DND-41 (cell line): ENCODE measurements at regions not wholly inside any gene's neighbourhood (a gene's known extent, or its start where the extent isn't known, plus 50 kb on each side); places are given as distances from the start of the nearest gene placed in this dataset.

ENCODE experiments used
- ATAC-seq: fragments of 200-7000 bp; cut with Tn5 transposase; 3 replicates; pipeline ENCODE4 v1.9.1; 2021; ENCODE audit warnings: low read depth; ENCODE audit not compliant: insufficient read depth
- DNase-seq: peaks from one replicate; pipeline ENCODE4 v3.0.0-alpha.2; 2020
- H2AFZ ChIP-seq: 2 replicates; pipeline ENCODE4 v1.6.0; 2012; ENCODE audit warnings: low read depth, low read length
- H3K27ac ChIP-seq: 2 replicates; pipeline ENCODE4 v1.5.1; 2012; ENCODE audit warnings: low read length, inconsistent platforms
- H3K27me3 ChIP-seq: fragments of 200-600 bp; sonication (generic); 2 replicates; pipeline ENCODE4 v1.6.0; 2012; ENCODE audit warnings: low read length, mild to moderate bottlenecking, inconsistent platforms; ENCODE audit not compliant: insufficient read depth, poor library complexity
- H3K36me3 ChIP-seq: 2 replicates; pipeline ENCODE4 v1.5.1; 2012; ENCODE audit warnings: low read length, inconsistent platforms; ENCODE audit not compliant: insufficient read depth
- H3K4me1 ChIP-seq: 2 replicates; pipeline ENCODE4 v1.5.1; 2012; ENCODE audit warnings: mild to moderate bottlenecking, low read length; ENCODE audit not compliant: insufficient read depth
- H3K4me2 ChIP-seq: 2 replicates; pipeline ENCODE4 v1.6.0; 2012; ENCODE audit warnings: mild to moderate bottlenecking, moderate library complexity, low read length, inconsistent platforms; ENCODE audit not compliant: insufficient read depth
- H3K4me3 ChIP-seq, 2 experiments: fragments of 200-600 bp in 1 of 2; shearing (Covaris generic) in 1 of 2; 2 replicates each; pipeline ENCODE4 v1.5.1; 2012 to 2016; ENCODE audit warnings: inconsistent platforms in 2 of 2, low read length in 2 of 2, mild to moderate bottlenecking in 2 of 2, low read depth in 1 of 2, moderate library complexity in 1 of 2
- H3K79me2 ChIP-seq: 2 replicates; pipeline ENCODE4 v1.6.0; 2012; ENCODE audit warnings: low read length, inconsistent platforms; ENCODE audit not compliant: insufficient read depth
- H3K9ac ChIP-seq: 2 replicates; pipeline ENCODE4 v1.6.0; 2012; ENCODE audit warnings: low read depth, mild to moderate bottlenecking, inconsistent platforms, low read length, moderate library complexity
- H3K9me3 ChIP-seq: 2 replicates; pipeline ENCODE4 v1.5.1; 2012; ENCODE audit warnings: low read length, moderate library complexity, mild to moderate bottlenecking, inconsistent platforms; ENCODE audit not compliant: insufficient read depth, severe bottlenecking
- H4K20me1 ChIP-seq: 2 replicates; pipeline ENCODE4 v1.6.0; 2012; ENCODE audit warnings: low read length; ENCODE audit not compliant: insufficient read depth
- CTCF ChIP-seq: IDR thresholded peaks from 2 replicates; pipeline ENCODE4 v1.5.1; 2012; ENCODE audit warnings: borderline replicate concordance, low read length, moderate library complexity, mild to moderate bottlenecking; ENCODE audit not compliant: poor library complexity, severe bottlenecking; ENCODE audit errors: extremely low read depth
- EZH2 ChIP-seq: IDR thresholded peaks from 3 replicates; pipeline ENCODE4 v1.6.1; 2012; ENCODE audit warnings: borderline replicate concordance, low read depth, mild to moderate bottlenecking, moderate library complexity, low read length, inconsistent platforms; ENCODE audit not compliant: severe bottlenecking

- Histone ChIP-seq H3K4me2 (peak overlapping the region; percentile 55), H2AFZ (peak overlapping the region; percentile 42), H3K9me3 (no peaks in the 10 kb centered on the region), H3K4me1 (peaks cover 63% of the 10 kb centered on the region), H3K9ac (peak overlapping the region; percentile 45), H3K36me3 (no peaks in the 10 kb centered on the region), H4K20me1 (no peaks in the 10 kb centered on the region), H3K27me3 (no peaks in the 10 kb centered on the region), H3K27ac (peak overlapping the region; percentile 95), H3K4me3 (peak overlapping the region in 1 of 2 experiments; percentile 38; a peak in 2 of 4 replicates), H3K79me2 (no peaks in the 10 kb centered on the region)
- no peak for DNase-seq
- peak; percentile 0; the same call in 1 of the 3 replicates for ATAC-seq
- TF ChIP-seq CTCF (no peak), EZH2 (no peak)
Observed at GRCh38 chr9:20208961-20209371, 413.3 kb downstream of the MLLT3 start.

GRCh38 chr9:20208226-20208625 lies 414.1 kb downstream of the MLLT3 start:
- Histone ChIP-seq H3K36me3 (no peaks in the 10 kb centered on the region), H3K27me3 (no peaks in the 10 kb centered on the region), H3K9me3 (no peaks in the 10 kb centered on the region), H3K27ac (peak overlapping the region; percentile 95), H4K20me1 (no peaks in the 10 kb centered on the region), H3K4me1 (peaks cover 63% of the 10 kb centered on the region), H3K4me3 (0 out of 4 replicates have a peak overlapping the region, but pooled peaks of 1 of the 2 experiments have one; percentile 38), H2AFZ (peak overlapping the region; percentile 18), H3K4me2 (peak overlapping the region; percentile 55), H3K9ac (peak overlapping the region; percentile 45), H3K79me2 (no peaks in the 10 kb centered on the region)
- no peak for DNase-seq
- no peak for TF ChIP-seq EZH2
- ATAC-seq: no peak

GRCh38 chr9:20207176-20207575 lies 415.1 kb downstream of the MLLT3 start:
- TF ChIP-seq EZH2: no peak
- TF ChIP-seq CTCF: no peak

GRCh38 chr9:20205821-20206220 lies 416.5 kb downstream of the MLLT3 start:
- Histone ChIP-seq H3K9me3 (no peaks in the 10 kb centered on the region), H3K9ac (no peak overlapping the region), H3K79me2 (no peaks in the 10 kb centered on the region), H3K4me2 (no peak overlapping the region), H3K4me1 (peaks cover 72% of the 10 kb centered on the region), H3K27me3 (no peaks in the 10 kb centered on the region), H2AFZ (no peak overlapping the region), H3K27ac (no peak overlapping the region), H4K20me1 (no peaks in the 10 kb centered on the region), H3K36me3 (no peaks in the 10 kb centered on the region), H3K4me3 (no peak overlapping the region)
- TF ChIP-seq CTCF: no peak
- TF ChIP-seq EZH2: no peak
- ATAC-seq (no peak), DNase-seq (no peak)

More at GRCh38 chr9:20207176-20207575, 415.1 kb downstream of the MLLT3 start:
- no peak overlapping the region for H3K4me3 ChIP-seq
- H3K9me3 ChIP-seq: no peaks in the 10 kb centered on the region
- DNase-seq: peak; percentile 31
- H3K4me2 ChIP-seq: no peak overlapping the region
- H3K4me1 ChIP-seq: peaks cover 69% of the 10 kb centered on the region
- ATAC-seq: no peak
- H3K36me3 ChIP-seq: no peaks in the 10 kb centered on the region
- peak overlapping the region; percentile 45 for H2AFZ ChIP-seq
- no peaks in the 10 kb centered on the region for H4K20me1 ChIP-seq
- no peaks in the 10 kb centered on the region for H3K27me3 ChIP-seq
- no peak overlapping the region for H3K9ac ChIP-seq
- H3K79me2 ChIP-seq: no peaks in the 10 kb centered on the region
- peak overlapping the region; percentile 95 for H3K27ac ChIP-seq
